ENCODE measurements at regions not wholly inside any gene's neighbourhood (a gene's known extent, or its start where the extent isn't known, plus 50 kb on each side); places are given as distances from the start of the nearest gene placed in this dataset.

- TF ChIP-seq, protein P1, sequence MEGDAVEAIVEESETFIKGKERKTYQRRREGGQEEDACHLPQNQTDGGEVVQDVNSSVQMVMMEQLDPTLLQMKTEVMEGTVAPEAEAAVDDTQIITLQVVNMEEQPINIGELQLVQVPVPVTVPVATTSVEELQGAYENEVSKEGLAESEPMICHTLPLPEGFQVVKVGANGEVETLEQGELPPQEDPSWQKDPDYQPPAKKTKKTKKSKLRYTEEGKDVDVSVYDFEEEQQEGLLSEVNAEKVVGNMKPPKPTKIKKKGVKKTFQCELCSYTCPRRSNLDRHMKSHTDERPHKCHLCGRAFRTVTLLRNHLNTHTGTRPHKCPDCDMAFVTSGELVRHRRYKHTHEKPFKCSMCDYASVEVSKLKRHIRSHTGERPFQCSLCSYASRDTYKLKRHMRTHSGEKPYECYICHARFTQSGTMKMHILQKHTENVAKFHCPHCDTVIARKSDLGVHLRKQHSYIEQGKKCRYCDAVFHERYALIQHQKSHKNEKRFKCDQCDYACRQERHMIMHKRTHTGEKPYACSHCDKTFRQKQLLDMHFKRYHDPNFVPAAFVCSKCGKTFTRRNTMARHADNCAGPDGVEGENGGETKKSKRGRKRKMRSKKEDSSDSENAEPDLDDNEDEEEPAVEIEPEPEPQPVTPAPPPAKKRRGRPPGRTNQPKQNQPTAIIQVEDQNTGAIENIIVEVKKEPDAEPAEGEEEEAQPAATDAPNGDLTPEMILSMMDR (IDR thresholded peaks at IDR 0.05; ENCODE audit: extremely low read depth in 1 of 2, insufficient read depth in 1 of 2, low read depth in 1 of 2, low read length in 2 of 2) = no peak
- TF ChIP-seq POLR2A (IDR thresholded peaks at IDR 0.05; ENCODE audit: low read depth, low read length) (no peak), POLR2AphosphoS5 (IDR thresholded peaks at IDR 0.05; ENCODE audit: insufficient read depth, low read depth, low read length) (no peak), MAX (IDR thresholded peaks at IDR 0.05; ENCODE audit: insufficient read depth, insufficient read length) (no peak), GATA2 (IDR thresholded peaks at IDR 0.05; ENCODE audit: insufficient read depth, insufficient read length, low read depth, low read length) (no peak)
These were observed 397.9 kb upstream of the ATP2B1 start for GRCh38 chr12:90106568-90106967.
